ENCODE measurements at regions not wholly inside any gene's neighbourhood (a gene's known extent, or its start where the extent isn't known, plus 50 kb on each side); places are given as distances from the start of the nearest gene placed in this dataset.

DNA sequence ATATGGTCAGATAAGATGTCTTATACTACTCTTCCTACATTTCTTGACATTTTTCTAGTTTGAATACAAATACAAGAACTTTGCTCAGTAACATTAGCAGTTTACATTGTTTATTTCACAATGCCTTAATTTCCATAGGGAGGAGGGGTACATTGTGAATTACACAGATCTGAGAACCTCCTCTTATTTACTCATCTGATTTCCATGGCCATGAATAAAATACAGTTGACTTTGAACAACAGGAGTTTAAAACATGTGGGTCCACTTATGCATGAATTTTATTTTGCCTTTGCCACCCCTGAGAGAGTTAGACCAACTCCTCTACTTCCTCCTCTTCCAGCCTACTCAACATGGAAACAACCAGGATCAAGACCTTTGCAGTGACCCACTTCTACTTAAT, 67.7 kb downstream of the MGST1 start:
- Mint-ChIP-seq H3K27me3 (no peaks in the 10 kb centered on the region), H3K9me3 (peaks cover 0 to 19% (median 6%) of the 10 kb centered on the region in 11 donors), H3K4me1 (no peaks in the 10 kb centered on the region), H3K36me3 (no peaks in the 10 kb centered on the region), H3K4me3 (no peak overlapping the region), H3K27ac (no peak overlapping the region)
- H3K36me3 ChIP-seq (ENCODE audit: control insufficient read depth in 2 of 3, insufficient read depth in 3 of 3, low read length in 3 of 3), result no peaks in the 10 kb centered on the region
- ATAC-seq, result no peak
- H3K4me1 ChIP-seq (ENCODE audit: control insufficient read depth in 2 of 2, insufficient read depth in 2 of 2, low read length in 2 of 2), result no peaks in the 10 kb centered on the region
- POLR2A ChIA-PET, result no interaction called here
- no peak for DNase-seq
- intact Hi-C loops (cut with micrococcal nuclease), result no loop called here
- peaks cover 0 to 3% (median 0%) of the 10 kb centered on the region in 3 experiments for H3K9me3 ChIP-seq (ENCODE audit: control insufficient read depth in 2 of 3, low read length in 3 of 3)
- CTCF ChIA-PET, result no interaction called here
- no peaks in the 10 kb centered on the region for H3K27me3 ChIP-seq (ENCODE audit: control insufficient read depth in 2 of 2, insufficient read depth in 2 of 2, low read length in 2 of 2)
- no peak overlapping the region for H3K27ac ChIP-seq (ENCODE audit: low read depth, low read length)
- H3K4me3 ChIP-seq (ENCODE audit: low read length), result no peak overlapping the region

DNA sequence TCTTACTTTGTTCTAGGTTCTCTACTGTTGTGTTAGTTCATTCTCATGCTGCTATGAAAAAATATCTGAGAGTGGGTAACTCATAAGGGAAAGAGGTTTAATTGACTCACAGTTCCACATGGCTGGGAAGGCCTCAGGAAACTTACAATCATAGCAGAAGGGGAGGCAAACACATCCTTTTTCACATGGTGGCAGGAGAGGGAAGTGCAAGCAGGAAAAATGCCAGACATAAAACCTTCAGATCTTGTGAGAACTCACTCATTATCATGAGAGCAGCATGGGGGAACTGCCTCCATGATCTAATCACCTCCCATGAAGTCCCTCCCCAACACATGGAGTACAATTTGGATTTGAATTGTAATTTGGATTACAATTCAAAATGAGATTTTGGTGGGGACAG, 69.6 kb downstream of the MGST1 start:
- ATAC-seq, result no peak
- Histone ChIP-seq H3K9me3 (ENCODE audit: control insufficient read depth in 2 of 3, low read length in 3 of 3) (no peaks in the 10 kb centered on the region), H3K4me3 (ENCODE audit: low read length) (no peak overlapping the region), H3K27ac (ENCODE audit: low read depth, low read length) (no peak overlapping the region), H3K27me3 (ENCODE audit: control insufficient read depth in 2 of 2, insufficient read depth in 2 of 2, low read length in 2 of 2) (no peaks in the 10 kb centered on the region), H3K4me1 (ENCODE audit: control insufficient read depth in 2 of 2, insufficient read depth in 2 of 2, low read length in 2 of 2) (no peaks in the 10 kb centered on the region), H3K36me3 (ENCODE audit: control insufficient read depth in 2 of 3, insufficient read depth in 3 of 3, low read length in 3 of 3) (no peaks in the 10 kb centered on the region)
- intact Hi-C loops (cut with micrococcal nuclease), result no loop called here
- ChIA-PET CTCF (no interaction called here), POLR2A (no interaction called here)
- Mint-ChIP-seq H3K4me1 (no peaks in the 10 kb centered on the region), H3K27me3 (no peaks in the 10 kb centered on the region), H3K36me3 (no peaks in the 10 kb centered on the region), H3K9me3 (peaks cover 0 to 13% (median 3%) of the 10 kb centered on the region in 11 donors), H3K27ac (no peak overlapping the region), H3K4me3 (no peak overlapping the region)
- no peak for DNase-seq

DNA sequence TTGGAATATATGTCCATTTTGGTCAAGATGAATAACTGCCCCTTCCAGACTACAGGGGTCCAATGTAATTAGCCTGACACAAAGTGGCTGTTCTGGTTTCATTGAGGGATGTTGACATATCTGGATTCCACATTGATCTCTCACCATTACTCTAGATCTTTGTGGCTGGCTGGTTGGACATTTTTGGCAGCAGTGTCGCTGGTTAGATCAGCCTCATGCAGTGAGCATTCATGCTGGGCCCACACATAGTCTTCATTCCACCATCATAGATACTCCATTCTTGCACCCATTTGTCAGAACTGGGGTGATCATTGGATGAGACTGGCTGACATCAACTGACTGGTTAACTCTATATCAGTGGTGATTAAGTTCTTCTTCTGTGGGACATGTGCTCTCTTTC, 74.4 kb downstream of the MGST1 start:
- intact Hi-C loops (cut with micrococcal nuclease), result no loop called here
- H3K27me3 Mint-ChIP-seq, result no peaks in the 10 kb centered on the region

DNA sequence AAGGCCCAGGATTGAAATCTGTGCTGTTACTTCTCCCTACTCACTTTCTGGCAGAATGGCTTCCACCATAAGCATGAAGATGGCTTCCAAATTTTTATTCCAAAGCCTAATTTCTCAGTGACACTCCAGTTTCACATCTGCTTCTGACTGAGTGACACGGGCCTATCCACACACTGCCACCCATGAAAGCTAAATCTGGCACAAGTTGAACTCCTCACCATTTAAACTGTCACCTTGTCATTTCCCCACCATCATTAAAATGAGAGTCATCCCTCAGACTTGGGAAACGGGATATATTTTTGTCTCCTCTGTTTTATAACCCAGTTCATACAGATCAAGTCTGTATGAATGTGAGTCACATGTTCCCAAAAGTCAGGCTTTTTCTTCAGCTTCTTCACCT, 77.1 kb downstream of the MGST1 start:
- no peak overlapping the region for H3K4me3 Mint-ChIP-seq
- Histone ChIP-seq H3K4me3 (ENCODE audit: low read length) (no peak overlapping the region), H3K27me3 (ENCODE audit: control insufficient read depth in 2 of 2, insufficient read depth in 2 of 2, low read length in 2 of 2) (no peaks in the 10 kb centered on the region), H3K4me1 (ENCODE audit: control insufficient read depth in 2 of 2, insufficient read depth in 2 of 2, low read length in 2 of 2) (no peaks in the 10 kb centered on the region), H3K9me3 (ENCODE audit: control insufficient read depth in 2 of 3, low read length in 3 of 3) (no peaks in the 10 kb centered on the region), H3K36me3 (ENCODE audit: control insufficient read depth in 2 of 3, insufficient read depth in 3 of 3, low read length in 3 of 3) (no peaks in the 10 kb centered on the region), H3K27ac (ENCODE audit: low read depth, low read length) (no peak overlapping the region)
- intact Hi-C loops (cut with micrococcal nuclease), result no loop called here
- no peaks in the 10 kb centered on the region for H3K27me3 Mint-ChIP-seq
- ChIA-PET POLR2A (no interaction called here), CTCF (interaction anchor here (0.5 kb wide), 1 partner anchor 150 kb away, joined by 3 read pairs; no protein-coding TSS in a partner anchor)
- ATAC-seq (no peak), DNase-seq (no peak)
- H3K27ac Mint-ChIP-seq, result no peak overlapping the region
- peaks cover 0 to 18% (median 2%) of the 10 kb centered on the region in 11 donors for H3K9me3 Mint-ChIP-seq
- no peaks in the 10 kb centered on the region for H3K4me1 Mint-ChIP-seq
- no peaks in the 10 kb centered on the region for H3K36me3 Mint-ChIP-seq

More for the DNA sequence above, 74.4 kb downstream of the MGST1 start:
- Histone ChIP-seq H3K36me3 (ENCODE audit: control insufficient read depth in 2 of 3, insufficient read depth in 3 of 3, low read length in 3 of 3) (no peaks in the 10 kb centered on the region), H3K27ac (ENCODE audit: low read depth, low read length) (no peak overlapping the region), H3K27me3 (ENCODE audit: control insufficient read depth in 2 of 2, insufficient read depth in 2 of 2, low read length in 2 of 2) (no peaks in the 10 kb centered on the region), H3K4me1 (ENCODE audit: control insufficient read depth in 2 of 2, insufficient read depth in 2 of 2, low read length in 2 of 2) (no peaks in the 10 kb centered on the region), H3K4me3 (ENCODE audit: low read length) (no peak overlapping the region), H3K9me3 (ENCODE audit: control insufficient read depth in 2 of 3, low read length in 3 of 3) (no peaks in the 10 kb centered on the region)
- ChIA-PET POLR2A (no interaction called here), CTCF (no interaction called here)
- Mint-ChIP-seq H3K36me3 (no peaks in the 10 kb centered on the region), H3K4me1 (no peaks in the 10 kb centered on the region), H3K4me3 (no peak overlapping the region), H3K27ac (no peak overlapping the region), H3K9me3 (peaks cover 0 to 22% (median 2%) of the 10 kb centered on the region in 11 donors)
- ATAC-seq (no peak), DNase-seq (no peak)

DNA sequence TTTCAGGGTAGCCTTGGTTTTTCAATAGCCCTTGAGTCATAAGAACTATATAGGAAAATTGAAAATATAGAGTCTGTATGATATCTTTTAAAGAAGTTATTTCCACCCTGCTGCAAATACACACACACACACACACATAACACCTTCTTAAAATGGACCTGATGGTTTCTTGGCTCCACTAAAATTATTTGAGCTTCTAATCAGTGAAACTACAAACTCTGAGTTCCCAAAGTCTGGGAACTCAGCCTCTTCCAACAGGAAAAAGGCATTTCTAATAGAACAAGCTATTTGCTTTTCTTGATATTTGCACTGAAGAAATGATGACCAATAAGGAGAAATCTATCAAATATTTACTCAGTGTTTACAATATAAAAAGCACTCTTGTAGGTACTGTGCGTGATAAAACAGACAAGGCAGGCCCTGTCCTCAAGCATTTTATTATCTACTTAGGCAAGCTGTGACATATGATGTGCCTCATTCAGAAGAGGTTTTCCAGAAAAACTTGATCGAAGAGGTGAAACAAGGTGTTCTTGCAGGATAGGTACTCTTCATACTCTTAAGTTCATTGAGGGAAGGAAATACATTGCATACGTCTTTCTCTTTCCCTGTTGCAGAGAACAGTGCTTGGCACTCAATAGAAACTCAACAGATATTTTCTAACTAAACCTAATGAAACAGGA, 88.6 kb downstream of the MGST1 start:
- ChIA-PET POLR2A (no interaction called here), CTCF (no interaction called here)
- no peaks in the 10 kb centered on the region for H3K36me3 ChIP-seq (ENCODE audit: control insufficient read depth in 2 of 3, insufficient read depth in 3 of 3, low read length in 3 of 3)
- no peak overlapping the region for H3K4me3 ChIP-seq (ENCODE audit: low read length)
- Mint-ChIP-seq H3K4me3 (no peak overlapping the region), H3K4me1 (no peaks in the 10 kb centered on the region), H3K36me3 (no peaks in the 10 kb centered on the region), H3K27ac (no peak overlapping the region), H3K27me3 (no peaks in the 10 kb centered on the region), H3K9me3 (peaks cover 0 to 15% (median 7%) of the 10 kb centered on the region in 11 donors)
- no peak for ATAC-seq
- no peak overlapping the region for H3K27ac ChIP-seq (ENCODE audit: low read depth, low read length)
- H3K4me1 ChIP-seq (ENCODE audit: control insufficient read depth in 2 of 2, insufficient read depth in 2 of 2, low read length in 2 of 2), result no peaks in the 10 kb centered on the region
- DNase-seq, result no peak
- H3K9me3 ChIP-seq (ENCODE audit: control insufficient read depth in 2 of 3, low read length in 3 of 3), result no peaks in the 10 kb centered on the region
- intact Hi-C loops (cut with micrococcal nuclease), result no loop called here
- no peaks in the 10 kb centered on the region for H3K27me3 ChIP-seq (ENCODE audit: control insufficient read depth in 2 of 2, insufficient read depth in 2 of 2, low read length in 2 of 2)

DNA sequence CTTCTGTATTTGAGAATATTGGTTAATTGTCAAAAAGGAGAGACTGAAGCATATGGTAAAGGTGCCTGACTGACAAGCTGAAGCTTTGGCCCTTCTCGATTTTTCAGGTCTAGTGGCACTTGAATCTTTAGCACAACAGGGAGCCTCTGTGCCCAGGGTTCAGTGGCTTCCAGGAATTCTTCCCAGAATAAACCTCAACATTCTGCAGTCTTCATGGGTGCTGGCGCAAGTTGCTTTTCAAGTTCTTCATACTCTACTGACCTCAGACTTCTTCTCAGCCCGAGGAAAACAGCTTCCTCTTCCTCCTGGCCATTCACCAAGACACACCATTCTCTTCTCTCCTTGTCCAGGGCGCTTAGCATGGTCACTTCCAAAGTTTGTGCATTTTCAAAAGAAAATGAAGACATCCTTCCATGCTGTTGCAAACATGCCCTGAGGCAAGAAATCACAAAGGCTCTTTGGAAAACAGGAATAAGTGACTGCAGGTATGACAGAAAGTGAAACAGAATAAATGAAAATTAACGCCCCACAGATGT, 89.9 kb downstream of the MGST1 start:
- Histone ChIP-seq H3K4me3 (ENCODE audit: low read length) (no peak overlapping the region), H3K36me3 (ENCODE audit: control insufficient read depth in 2 of 3, insufficient read depth in 3 of 3, low read length in 3 of 3) (no peaks in the 10 kb centered on the region), H3K27ac (ENCODE audit: low read depth, low read length) (no peak overlapping the region), H3K4me1 (ENCODE audit: control insufficient read depth in 2 of 2, insufficient read depth in 2 of 2, low read length in 2 of 2) (no peaks in the 10 kb centered on the region), H3K27me3 (ENCODE audit: control insufficient read depth in 2 of 2, insufficient read depth in 2 of 2, low read length in 2 of 2) (no peaks in the 10 kb centered on the region), H3K9me3 (ENCODE audit: control insufficient read depth in 2 of 3, low read length in 3 of 3) (no peaks in the 10 kb centered on the region)
- ChIA-PET CTCF (no interaction called here), POLR2A (no interaction called here)
- ATAC-seq (no peak), DNase-seq (no peak)
- Mint-ChIP-seq H3K27ac (no peak overlapping the region), H3K4me3 (no peak overlapping the region), H3K36me3 (no peaks in the 10 kb centered on the region), H3K27me3 (no peaks in the 10 kb centered on the region), H3K4me1 (no peaks in the 10 kb centered on the region), H3K9me3 (peaks cover 0 to 24% (median 8%) of the 10 kb centered on the region in 11 donors)
- intact Hi-C loops (cut with micrococcal nuclease), result no loop called here

DNA sequence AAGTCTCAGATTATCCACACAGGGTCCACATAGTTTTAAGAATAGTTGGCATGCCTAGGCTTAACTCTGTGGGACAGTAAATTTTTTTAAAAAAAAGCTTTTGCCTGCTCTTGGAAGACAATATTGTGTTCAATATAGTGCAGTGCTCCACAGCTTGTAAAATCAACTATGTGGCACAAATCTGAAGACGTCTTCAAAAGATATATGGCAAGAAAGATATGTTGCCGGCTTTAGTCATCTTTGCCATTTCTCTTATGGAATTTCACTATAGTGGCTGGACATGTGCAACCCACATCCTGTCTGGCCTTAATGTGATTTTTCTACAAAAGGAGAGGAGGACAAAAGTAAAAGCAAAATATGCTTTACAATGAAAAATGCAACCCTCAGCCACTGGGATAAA, 90.5 kb downstream of the MGST1 start:
- H3K9me3 ChIP-seq (ENCODE audit: control insufficient read depth in 2 of 3, low read length in 3 of 3), result no peaks in the 10 kb centered on the region
- H3K4me3 ChIP-seq (ENCODE audit: low read length), result no peak overlapping the region
- Mint-ChIP-seq H3K4me1 (no peaks in the 10 kb centered on the region), H3K4me3 (no peak overlapping the region), H3K36me3 (no peaks in the 10 kb centered on the region), H3K27ac (no peak overlapping the region), H3K27me3 (no peaks in the 10 kb centered on the region), H3K9me3 (peaks cover 0 to 29% (median 8%) of the 10 kb centered on the region in 11 donors)
- DNase-seq (no peak), ATAC-seq (no peak)
- ChIA-PET POLR2A (no interaction called here), CTCF (no interaction called here)
- intact Hi-C loops (cut with micrococcal nuclease), result no loop called here
- no peaks in the 10 kb centered on the region for H3K27me3 ChIP-seq (ENCODE audit: control insufficient read depth in 2 of 2, insufficient read depth in 2 of 2, low read length in 2 of 2)
- H3K4me1 ChIP-seq (ENCODE audit: control insufficient read depth in 2 of 2, insufficient read depth in 2 of 2, low read length in 2 of 2), result no peaks in the 10 kb centered on the region
- H3K36me3 ChIP-seq (ENCODE audit: control insufficient read depth in 2 of 3, insufficient read depth in 3 of 3, low read length in 3 of 3), result no peaks in the 10 kb centered on the region
- no peak overlapping the region for H3K27ac ChIP-seq (ENCODE audit: low read depth, low read length)
